ENCODE measurements at regions not wholly inside any gene's neighbourhood (a gene's known extent, or its start where the extent isn't known, plus 50 kb on each side); places are given as distances from the start of the nearest gene placed in this dataset.

DNA sequence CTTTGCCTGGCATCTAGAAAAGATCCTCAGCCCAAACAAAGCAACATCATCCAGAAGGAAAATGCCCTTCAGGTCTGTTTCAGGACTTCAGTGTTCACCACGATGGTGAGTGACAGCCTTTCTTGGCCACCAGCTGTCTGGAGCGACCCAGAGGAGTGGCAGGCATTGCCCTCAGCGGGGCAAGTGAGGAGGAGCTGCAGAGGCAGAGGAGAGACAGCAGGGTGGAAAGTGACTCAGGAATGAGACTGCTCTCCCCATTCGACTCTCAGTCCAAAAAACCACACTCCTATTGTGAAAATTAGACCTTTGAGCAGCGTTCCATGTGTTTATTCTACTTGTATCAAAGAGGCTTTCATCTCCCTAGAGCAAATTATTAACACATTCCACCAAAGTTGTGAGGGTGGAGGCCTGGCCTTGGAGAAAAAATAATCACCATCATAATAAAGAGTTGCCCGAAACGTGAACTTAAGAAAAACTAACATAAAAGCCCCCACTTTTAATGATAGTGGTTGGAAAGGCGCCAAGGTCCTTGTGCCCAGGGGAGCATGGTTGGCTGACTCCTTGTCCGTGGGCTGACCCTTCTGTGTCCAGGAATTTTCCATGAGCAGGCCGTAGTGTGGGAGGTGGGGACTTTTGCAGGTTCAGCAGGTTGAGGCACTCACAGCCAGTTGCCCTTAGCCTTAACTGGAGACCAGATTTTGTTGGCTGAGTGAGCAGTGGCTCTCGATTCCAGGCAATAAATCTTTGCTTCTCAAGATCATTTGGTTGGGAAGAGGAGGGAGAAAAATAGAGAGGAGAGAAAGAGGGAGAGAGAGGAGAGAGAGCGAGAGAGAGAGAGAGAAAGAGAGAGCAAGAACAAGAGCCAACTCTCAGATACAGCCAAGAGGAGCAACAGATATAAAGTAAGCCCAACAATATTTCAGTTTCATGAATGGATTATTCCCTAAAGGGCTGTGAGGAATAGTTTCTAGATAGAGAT is 125.9 kb upstream of the ANKRD55 start (continued):
- TF ChIP-seq, protein P1, sequence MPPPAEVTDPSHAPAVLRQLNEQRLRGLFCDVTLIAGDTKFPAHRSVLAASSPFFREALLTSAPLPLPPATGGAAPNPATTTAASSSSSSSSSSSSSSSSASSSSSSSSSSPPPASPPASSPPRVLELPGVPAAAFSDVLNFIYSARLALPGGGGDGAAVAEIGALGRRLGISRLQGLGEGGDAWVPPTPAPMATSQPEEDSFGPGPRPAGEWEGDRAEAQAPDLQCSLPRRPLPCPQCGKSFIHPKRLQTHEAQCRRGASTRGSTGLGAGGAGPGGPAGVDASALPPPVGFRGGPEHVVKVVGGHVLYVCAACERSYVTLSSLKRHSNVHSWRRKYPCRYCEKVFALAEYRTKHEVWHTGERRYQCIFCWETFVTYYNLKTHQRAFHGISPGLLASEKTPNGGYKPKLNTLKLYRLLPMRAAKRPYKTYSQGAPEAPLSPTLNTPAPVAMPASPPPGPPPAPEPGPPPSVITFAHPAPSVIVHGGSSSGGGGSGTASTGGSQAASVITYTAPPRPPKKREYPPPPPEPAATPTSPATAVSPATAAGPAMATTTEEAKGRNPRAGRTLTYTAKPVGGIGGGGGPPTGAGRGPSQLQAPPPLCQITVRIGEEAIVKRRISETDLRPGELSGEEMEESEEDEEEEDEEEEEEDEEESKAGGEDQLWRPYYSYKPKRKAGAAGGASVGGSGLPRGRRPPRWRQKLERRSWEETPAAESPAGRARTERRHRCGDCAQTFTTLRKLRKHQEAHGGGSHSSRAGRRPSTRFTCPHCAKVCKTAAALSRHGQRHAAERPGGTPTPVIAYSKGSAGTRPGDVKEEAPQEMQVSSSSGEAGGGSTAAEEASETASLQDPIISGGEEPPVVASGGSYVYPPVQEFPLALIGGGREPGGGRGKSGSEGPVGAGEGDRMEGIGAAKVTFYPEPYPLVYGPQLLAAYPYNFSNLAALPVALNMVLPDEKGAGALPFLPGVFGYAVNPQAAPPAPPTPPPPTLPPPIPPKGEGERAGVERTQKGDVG (CRISPR knock-in tag; IDR thresholded peaks at IDR 0.05; ENCODE audit: borderline replicate concordance): peak; percentile 31; the same call in 1 of the 2 replicates
- no peak for TF ChIP-seq EED (CRISPR knock-in tag; IDR thresholded peaks at IDR 0.05)
- TF ChIP-seq KDM3A (CRISPR knock-in tag; IDR thresholded peaks at IDR 0.05; ENCODE audit: low read depth): peak; percentile 64; the same call in 1 of the 2 replicates
- peak; percentile 87 for TF ChIP-seq FOXA3 (CRISPR knock-in tag; IDR thresholded peaks at IDR 0.05)
- TF ChIP-seq NCOR1 (IDR thresholded peaks at IDR 0.05; ENCODE audit: borderline replicate concordance, low read length): peak; percentile 98
- TF ChIP-seq, protein P2, sequence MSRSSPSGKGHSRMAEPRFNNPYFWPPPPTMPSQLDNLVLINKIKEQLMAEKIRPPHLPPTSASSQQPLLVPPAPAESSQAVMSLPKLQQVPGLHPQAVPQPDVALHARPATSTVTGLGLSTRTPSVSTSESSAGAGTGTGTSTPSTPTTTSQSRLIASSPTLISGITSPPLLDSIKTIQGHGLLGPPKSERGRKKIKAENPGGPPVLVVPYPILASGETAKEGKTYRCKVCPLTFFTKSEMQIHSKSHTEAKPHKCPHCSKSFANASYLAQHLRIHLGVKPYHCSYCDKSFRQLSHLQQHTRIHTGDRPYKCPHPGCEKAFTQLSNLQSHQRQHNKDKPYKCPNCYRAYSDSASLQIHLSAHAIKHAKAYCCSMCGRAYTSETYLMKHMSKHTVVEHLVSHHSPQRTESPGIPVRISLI (CRISPR knock-in tag; IDR thresholded peaks at IDR 0.05; ENCODE audit: borderline replicate concordance): peak; percentile 81
- peak; percentile 89 for TF ChIP-seq ZNF614 (CRISPR knock-in tag; IDR thresholded peaks at IDR 0.05; ENCODE audit: borderline replicate concordance)
- TF ChIP-seq FOSL2 (CRISPR knock-in tag; IDR thresholded peaks at IDR 0.05): peak; percentile 87
- TF ChIP-seq SATB2 (CRISPR knock-in tag; IDR thresholded peaks at IDR 0.05): no peak
- peak; percentile 82 for TF ChIP-seq POLR2G (IDR thresholded peaks at IDR 0.05; ENCODE audit: low read depth, low read length)
- no peak for TF ChIP-seq ZNF607 (CRISPR knock-in tag; IDR thresholded peaks at IDR 0.05; ENCODE audit: borderline replicate concordance)
- peak; percentile 61 for TF ChIP-seq SOX13 (IDR thresholded peaks at IDR 0.05)
- TF ChIP-seq SOX13 (CRISPR knock-in tag; conservative IDR thresholded peaks at IDR 0.05 in 1 of 2, IDR thresholded peaks at IDR 0.05 in 1 of 2): peak in 1 of 2 experiments; percentile 93; a peak in 2 of 4 replicates
- no peak for TF ChIP-seq CC2D1A (CRISPR knock-in tag; IDR thresholded peaks at IDR 0.05)
- TF ChIP-seq U2AF2 (IDR thresholded peaks at IDR 0.05; ENCODE audit: low read depth, low read length): no peak
- peak; percentile 65 for TF ChIP-seq BORCS8-MEF2B (CRISPR knock-in tag; IDR thresholded peaks at IDR 0.05)
- TF ChIP-seq CCDC6 (CRISPR knock-in tag; IDR thresholded peaks at IDR 0.05): peak; percentile 67
- TF ChIP-seq MEIS2 (CRISPR knock-in tag; IDR thresholded peaks at IDR 0.05): peak; percentile 79
- TF ChIP-seq CEBPB (IDR thresholded peaks at IDR 0.05; ENCODE audit: borderline replicate concordance, low read depth, low read length): peak; percentile 83
- TF ChIP-seq ZNF816 (CRISPR knock-in tag; IDR thresholded peaks at IDR 0.05; ENCODE audit: borderline replicate concordance): peak; percentile 84; the same call in 1 of the 2 replicates
- peak; percentile 94 for TF ChIP-seq ZNF556 (CRISPR knock-in tag; IDR thresholded peaks at IDR 0.05; ENCODE audit: borderline replicate concordance)
- TF ChIP-seq POGZ (CRISPR knock-in tag; IDR thresholded peaks at IDR 0.05): peak; percentile 54; the same call in 1 of the 2 replicates
- TF ChIP-seq, protein P3, sequence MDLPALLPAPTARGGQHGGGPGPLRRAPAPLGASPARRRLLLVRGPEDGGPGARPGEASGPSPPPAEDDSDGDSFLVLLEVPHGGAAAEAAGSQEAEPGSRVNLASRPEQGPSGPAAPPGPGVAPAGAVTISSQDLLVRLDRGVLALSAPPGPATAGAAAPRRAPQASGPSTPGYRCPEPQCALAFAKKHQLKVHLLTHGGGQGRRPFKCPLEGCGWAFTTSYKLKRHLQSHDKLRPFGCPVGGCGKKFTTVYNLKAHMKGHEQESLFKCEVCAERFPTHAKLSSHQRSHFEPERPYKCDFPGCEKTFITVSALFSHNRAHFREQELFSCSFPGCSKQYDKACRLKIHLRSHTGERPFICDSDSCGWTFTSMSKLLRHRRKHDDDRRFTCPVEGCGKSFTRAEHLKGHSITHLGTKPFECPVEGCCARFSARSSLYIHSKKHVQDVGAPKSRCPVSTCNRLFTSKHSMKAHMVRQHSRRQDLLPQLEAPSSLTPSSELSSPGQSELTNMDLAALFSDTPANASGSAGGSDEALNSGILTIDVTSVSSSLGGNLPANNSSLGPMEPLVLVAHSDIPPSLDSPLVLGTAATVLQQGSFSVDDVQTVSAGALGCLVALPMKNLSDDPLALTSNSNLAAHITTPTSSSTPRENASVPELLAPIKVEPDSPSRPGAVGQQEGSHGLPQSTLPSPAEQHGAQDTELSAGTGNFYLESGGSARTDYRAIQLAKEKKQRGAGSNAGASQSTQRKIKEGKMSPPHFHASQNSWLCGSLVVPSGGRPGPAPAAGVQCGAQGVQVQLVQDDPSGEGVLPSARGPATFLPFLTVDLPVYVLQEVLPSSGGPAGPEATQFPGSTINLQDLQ (CRISPR knock-in tag; IDR thresholded peaks at IDR 0.05): no peak

Data from HepG2 (cell line).